B cell (primary cell): ENCODE measurements at regions not wholly inside any gene's neighbourhood (a gene's known extent, or its start where the extent isn't known, plus 50 kb on each side); places are given as distances from the start of the nearest gene placed in this dataset.

ENCODE experiments used
- ATAC-seq: fragments of 200-7000 bp; cut with Tn5 transposase; one replicate; pipeline ENCODE4 v1.10.0; 2021; ENCODE audit warnings: low read depth, mild to moderate bottlenecking, moderate number of reproducible peaks, moderate library complexity
- CTCF ChIA-PET: fragments of 350-600 bp; sonication (Branson Sonifier 250); formaldehyde crosslinking; loops from one replicate; lab custom pipeline; 2021; ENCODE audit warnings: antibody characterized with exemption, inconsistent platforms; lab: Charles Lee
- POLR2A ChIA-PET: fragments of 350-600 bp; sonication (Branson Sonifier 250); formaldehyde crosslinking; loops from one replicate; lab custom pipeline; 2021; ENCODE audit warnings: antibody characterized with exemption; lab: Charles Lee
- DNase-seq: peaks from one replicate; pipeline ENCODE4 v3.0.0; 2013
- H2AFZ ChIP-seq: 2 replicates; pipeline ENCODE4 v1.6.1; 2012; ENCODE audit warnings: mild to moderate bottlenecking, low read depth, low read length; ENCODE audit not compliant: insufficient read depth, poor library complexity, severe bottlenecking
- H3K27ac ChIP-seq, 2 donors: 1 replicate in 1 of 2; 2 replicates in 1 of 2; pipeline ENCODE4 v1.5.1; 2012 to 2013; ENCODE audit warnings: low read length in 2 of 2, mild to moderate bottlenecking in 2 of 2, moderate library complexity in 1 of 2
- H3K27me3 ChIP-seq, 4 experiments: fragments of 200-600 bp in 1 of 4; sonication (generic) in 1 of 4; replicated peaks in 1 of 4; 1 replicate in 2 of 4; 2 replicates in 2 of 4; pipeline versions ENCODE4 v1.6.1 to v1.7.0; 2013 to 2016; ENCODE audit warnings: low read length in 3 of 4, mild to moderate bottlenecking in 2 of 4, mixed read lengths in 1 of 4, moderate library complexity in 1 of 4; ENCODE audit not compliant: insufficient read depth in 4 of 4, control insufficient read depth in 3 of 4; ENCODE audit errors: control extremely low read depth in 1 of 4
- H3K36me3 ChIP-seq, 2 experiments: replicated peaks in 1 of 2; 1 replicate in 1 of 2; 2 replicates in 1 of 2; pipeline versions ENCODE4 v1.6.1 to v1.7.1; 2013; ENCODE audit warnings: low read length in 1 of 2; ENCODE audit not compliant: insufficient read depth in 2 of 2, control insufficient read depth in 1 of 2; ENCODE audit errors: control extremely low read depth in 1 of 2, extremely low read depth in 1 of 2
- H3K4me1 ChIP-seq, 2 donors: fragments of 200-600 bp in 1 of 2; sonication (generic) in 1 of 2; 1 replicate in 1 of 2; 2 replicates in 1 of 2; pipeline versions ENCODE4 v1.5.1 to v1.6.1; 2013 to 2017; ENCODE audit warnings: low read length in 2 of 2; ENCODE audit not compliant: control insufficient read depth in 2 of 2, insufficient read depth in 2 of 2
- H3K4me2 ChIP-seq: replicated peaks from 2 replicates; pipeline ENCODE3; 2012; ENCODE audit warnings: mild to moderate bottlenecking, low read depth, low read length; ENCODE audit not compliant: poor library complexity, severe bottlenecking
- H3K4me3 ChIP-seq, 5 experiments: fragments of 200-600 bp in 1 of 5; sonication (generic) in 1 of 5; 1 replicate in 3 of 5; 2 replicates in 2 of 5; pipeline versions ENCODE4 v1.5.1 to v1.7.0; 2011 to 2016; ENCODE audit warnings: low read length in 4 of 5, mild to moderate bottlenecking in 4 of 5, low read depth in 2 of 5, control low read depth in 1 of 5, moderate library complexity in 1 of 5; ENCODE audit not compliant: insufficient read depth in 1 of 5; ENCODE audit errors: control extremely low read depth in 1 of 5, extremely low read depth in 1 of 5
- H3K79me2 ChIP-seq: fragments of 200-600 bp; sonication (generic); one replicate; pipeline ENCODE4 v1.6.0; 2016; ENCODE audit warnings: low read length; ENCODE audit not compliant: control insufficient read depth, insufficient read depth
- H3K9ac ChIP-seq: fragments of 200-600 bp; sonication (generic); 2 replicates; pipeline ENCODE4 v1.6.1; 2017; ENCODE audit warnings: mild to moderate bottlenecking, low read length, moderate library complexity
- H3K9me3 ChIP-seq, 3 donors: one replicate each; pipeline versions ENCODE4 v1.6.1 to v1.7.1; 2013; ENCODE audit warnings: low read length in 2 of 3; ENCODE audit not compliant: control insufficient read depth in 2 of 3, insufficient read depth in 1 of 3; ENCODE audit errors: control extremely low read depth in 1 of 3
- H4K20me1 ChIP-seq: 2 replicates; pipeline ENCODE4 v1.6.0; 2012; ENCODE audit warnings: mild to moderate bottlenecking, low read length; ENCODE audit not compliant: insufficient read depth, control insufficient read depth, poor library complexity, severe bottlenecking
- H3K27ac Mint-ChIP-seq: one replicate; pipeline ENCODE4 v1.8.0; 2021; ENCODE audit warnings: mixed read lengths
- H3K27me3 Mint-ChIP-seq: one replicate; pipeline ENCODE4 v1.8.0; 2021; ENCODE audit warnings: mixed read lengths
- H3K4me1 Mint-ChIP-seq: one replicate; pipeline ENCODE4 v1.8.0; 2021; ENCODE audit warnings: mixed read lengths
- H3K4me3 Mint-ChIP-seq: one replicate; pipeline ENCODE4 v1.8.0; 2021; ENCODE audit warnings: mixed read lengths
- H3K9me3 Mint-ChIP-seq: one replicate; pipeline ENCODE4 v1.8.0; 2022; ENCODE audit warnings: mixed read lengths; ENCODE audit not compliant: insufficient read depth
- EZH2 ChIP-seq: IDR thresholded peaks from 2 replicates; pipeline ENCODE4 v1.6.1; 2012; ENCODE audit warnings: borderline replicate concordance, low read depth, mild to moderate bottlenecking, moderate library complexity, low read length; ENCODE audit not compliant: insufficient read depth, poor library complexity, severe bottlenecking
- WGBS: methylation state at CpG from one replicate; pipeline ENCODE4 v1.1.5; 2013; ENCODE audit warnings: missing lambda C conversion rate; ENCODE audit not compliant: insufficient coverage; 5-methylcytosine and 5-hydroxymethylcytosine counted together
- intact Hi-C: fragments of 100-400 bp; cut with micrococcal nuclease; formaldehyde crosslinking; loops from one replicate; pipeline ENCODE4 v1.10.0; 2022
- TF ChIP-seq, protein P1 (sequence below): fragments of 200-600 bp; IDR thresholded peaks from one replicate; pipeline ENCODE4 v1.8.0; 2022; ENCODE audit warnings: antibody characterized with exemption, mild to moderate bottlenecking

GRCh38 chr13:18960637-18961227 is 220.9 kb downstream of the TUBA3C start:
- no peak overlapping the region for H3K4me3 Mint-ChIP-seq
- Histone ChIP-seq H3K9me3 (peaks cover 0 to 75% (median 4%) of the 10 kb centered on the region in 3 donors), H3K4me2 (no peak overlapping the region), H3K9ac (no peak overlapping the region), H4K20me1 (no peaks in the 10 kb centered on the region), H3K27ac (no peak overlapping the region), H3K79me2 (no peaks in the 10 kb centered on the region), H2AFZ (no peak overlapping the region), H3K4me1 (no peaks in the 10 kb centered on the region), H3K27me3 (no peaks in the 10 kb centered on the region), H3K36me3 (no peaks in the 10 kb centered on the region), H3K4me3 (no peak overlapping the region)
- TF ChIP-seq, protein P1, sequence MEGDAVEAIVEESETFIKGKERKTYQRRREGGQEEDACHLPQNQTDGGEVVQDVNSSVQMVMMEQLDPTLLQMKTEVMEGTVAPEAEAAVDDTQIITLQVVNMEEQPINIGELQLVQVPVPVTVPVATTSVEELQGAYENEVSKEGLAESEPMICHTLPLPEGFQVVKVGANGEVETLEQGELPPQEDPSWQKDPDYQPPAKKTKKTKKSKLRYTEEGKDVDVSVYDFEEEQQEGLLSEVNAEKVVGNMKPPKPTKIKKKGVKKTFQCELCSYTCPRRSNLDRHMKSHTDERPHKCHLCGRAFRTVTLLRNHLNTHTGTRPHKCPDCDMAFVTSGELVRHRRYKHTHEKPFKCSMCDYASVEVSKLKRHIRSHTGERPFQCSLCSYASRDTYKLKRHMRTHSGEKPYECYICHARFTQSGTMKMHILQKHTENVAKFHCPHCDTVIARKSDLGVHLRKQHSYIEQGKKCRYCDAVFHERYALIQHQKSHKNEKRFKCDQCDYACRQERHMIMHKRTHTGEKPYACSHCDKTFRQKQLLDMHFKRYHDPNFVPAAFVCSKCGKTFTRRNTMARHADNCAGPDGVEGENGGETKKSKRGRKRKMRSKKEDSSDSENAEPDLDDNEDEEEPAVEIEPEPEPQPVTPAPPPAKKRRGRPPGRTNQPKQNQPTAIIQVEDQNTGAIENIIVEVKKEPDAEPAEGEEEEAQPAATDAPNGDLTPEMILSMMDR = no peak
- TF ChIP-seq EZH2 = no peak
- CTCF ChIA-PET = no interaction called here
- H3K9me3 Mint-ChIP-seq = peaks cover 13% of the 10 kb centered on the region
- no peaks in the 10 kb centered on the region for H3K4me1 Mint-ChIP-seq
- WGBS = 61% methylated on average over 5 of the region's 5 CpGs
- no peaks in the 10 kb centered on the region for H3K27me3 Mint-ChIP-seq
- DNase-seq (no peak), ATAC-seq (no peak)
- intact Hi-C loops = no loop called here
- POLR2A ChIA-PET = no interaction called here
- no peak overlapping the region for H3K27ac Mint-ChIP-seq

DNA sequence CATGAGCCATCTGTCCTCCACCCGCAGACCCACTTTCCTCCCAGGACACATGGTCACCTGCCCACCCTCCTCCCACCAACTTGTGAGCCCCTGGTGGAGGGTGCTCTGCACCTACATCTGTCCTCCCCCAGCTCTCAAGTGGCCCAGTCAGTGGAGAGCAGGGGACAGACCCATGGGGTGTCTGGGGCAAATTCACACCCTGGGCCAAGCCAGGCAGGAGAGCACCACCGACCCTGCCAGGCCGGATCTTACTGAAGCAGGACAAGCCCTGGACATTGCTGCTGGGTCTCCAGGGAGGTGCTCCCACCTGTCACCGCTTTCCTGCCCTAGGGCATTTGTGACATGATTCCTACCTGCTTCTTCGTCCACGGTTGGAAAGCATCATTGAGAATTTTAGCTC is 221.6 kb downstream of the TUBA3C start:
- no peak for DNase-seq
- WGBS = 90% methylated on average over 6 of the region's 6 CpGs
- Histone ChIP-seq H3K9me3 (peaks cover 0 to 70% (median 4%) of the 10 kb centered on the region in 3 donors), H3K36me3 (no peaks in the 10 kb centered on the region), H2AFZ (no peak overlapping the region), H3K27me3 (no peaks in the 10 kb centered on the region), H3K4me2 (no peak overlapping the region), H3K4me1 (no peaks in the 10 kb centered on the region), H3K4me3 (no peak overlapping the region), H3K79me2 (no peaks in the 10 kb centered on the region), H3K9ac (no peak overlapping the region), H3K27ac (no peak overlapping the region), H4K20me1 (no peaks in the 10 kb centered on the region)
- CTCF ChIA-PET = no interaction called here
- POLR2A ChIA-PET = no interaction called here
- Mint-ChIP-seq H3K4me3 (no peak overlapping the region), H3K27me3 (no peaks in the 10 kb centered on the region), H3K4me1 (no peaks in the 10 kb centered on the region), H3K27ac (no peak overlapping the region), H3K9me3 (peaks cover 16% of the 10 kb centered on the region)
- no peak for ATAC-seq
- intact Hi-C loops = no loop called here
- TF ChIP-seq, protein P1 = no peak
- no peak for TF ChIP-seq EZH2
